Liver (tissue), 8 donors: ENCODE measurements at regions not wholly inside any gene's neighbourhood (a gene's known extent, or its start where the extent isn't known, plus 50 kb on each side); places are given as distances from the start of the nearest gene placed in this dataset.
A peak's percentile ranks its signal among the peaks of the same experiment; 100 is the strongest.

Source experiments
- DNase-seq: peaks from one replicate; pipeline ENCODE4 v3.0.0-alpha.2; 2017; ENCODE audit warnings: low spot score
- H3K27ac ChIP-seq, 2 donors: one replicate each; pipeline ENCODE4 v1.7.0; 2013; ENCODE audit warnings: inconsistent platforms in 2 of 2, low read length in 2 of 2, control low read depth in 1 of 2, low read depth in 1 of 2, mild to moderate bottlenecking in 1 of 2
- H3K27me3 ChIP-seq, 4 donors: one replicate each; pipeline versions ENCODE4 v1.6.1 to v1.7.0; 2013; ENCODE audit warnings: low read length in 3 of 4, inconsistent platforms in 1 of 4, mild to moderate bottlenecking in 1 of 4, moderate library complexity in 1 of 4; ENCODE audit not compliant: control insufficient read depth in 4 of 4, insufficient read depth in 4 of 4
- H3K36me3 ChIP-seq, 4 donors: one replicate each; pipeline versions ENCODE4 v1.6.1 to v1.7.0; 2013; ENCODE audit warnings: low read length in 3 of 4, mild to moderate bottlenecking in 3 of 4, low read depth in 1 of 4, moderate library complexity in 1 of 4; ENCODE audit not compliant: control insufficient read depth in 4 of 4, insufficient read depth in 3 of 4
- H3K4me1 ChIP-seq, 4 donors: one replicate each; pipeline versions ENCODE4 v1.6.1 to v1.7.0; 2013; ENCODE audit warnings: low read length in 3 of 4, mild to moderate bottlenecking in 3 of 4, moderate library complexity in 1 of 4; ENCODE audit not compliant: control insufficient read depth in 4 of 4, insufficient read depth in 4 of 4
- H3K4me3 ChIP-seq, 3 donors: one replicate each; pipeline versions ENCODE4 v1.6.1 to v1.7.0; 2013; ENCODE audit warnings: low read length in 3 of 3, control low read depth in 1 of 3, low read depth in 1 of 3, mild to moderate bottlenecking in 1 of 3
- H3K9ac ChIP-seq, 2 donors: one replicate each; pipeline ENCODE4 v1.7.0; 2013; ENCODE audit warnings: low read length in 2 of 2, mild to moderate bottlenecking in 2 of 2, moderate library complexity in 2 of 2, control low read depth in 1 of 2, low read depth in 1 of 2
- H3K9me3 ChIP-seq, 4 donors: one replicate each; pipeline versions ENCODE4 v1.6.1 to v1.7.0; 2013; ENCODE audit warnings: low read length in 3 of 4; ENCODE audit not compliant: control insufficient read depth in 4 of 4
- CTCF ChIP-seq: fragments of 150-350 bp; IDR thresholded peaks from 2 replicates; pipeline ENCODE4 v1.5.1; 2017; ENCODE audit warnings: improper control_type of control experiment, low read depth, low read length; ENCODE audit not compliant: missing input control
- EGR1 ChIP-seq, 2 donors: IDR thresholded peaks; 2 replicates each; pipeline ENCODE4 v1.6.1; 2016 to 2018; ENCODE audit warnings: antibody characterized with exemption in 2 of 2, low read depth in 2 of 2
- FOXA1 ChIP-seq: IDR thresholded peaks from 2 replicates; pipeline ENCODE4 v1.6.1; 2016; ENCODE audit warnings: antibody characterized with exemption
- FOXA2 ChIP-seq: IDR thresholded peaks from 2 replicates; pipeline ENCODE4 v1.6.1; 2016; ENCODE audit warnings: antibody characterized with exemption
- GABPA ChIP-seq, 2 donors: IDR thresholded peaks in 1 of 2; conservative IDR thresholded peaks in 1 of 2; 2 replicates each; pipeline ENCODE4 v1.6.1; 2016; ENCODE audit warnings: antibody characterized with exemption in 2 of 2, mild to moderate bottlenecking in 1 of 2, moderate library complexity in 1 of 2
- HNF4A ChIP-seq, 2 donors: conservative IDR thresholded peaks; 2 replicates each; pipeline ENCODE4 v1.6.1; 2016; ENCODE audit warnings: antibody characterized with exemption in 2 of 2, mild to moderate bottlenecking in 2 of 2
- HNF4G ChIP-seq: IDR thresholded peaks from 2 replicates; pipeline ENCODE4 v1.6.1; 2016; ENCODE audit warnings: antibody characterized with exemption
- JUND ChIP-seq, 2 donors: IDR thresholded peaks; 2 replicates each; pipeline ENCODE4 v1.6.1; 2016; ENCODE audit warnings: antibody characterized with exemption in 2 of 2
- NR2F2 ChIP-seq: IDR thresholded peaks from 2 replicates; pipeline ENCODE4 v1.6.1; 2016; ENCODE audit warnings: antibody characterized with exemption
- RAD21 ChIP-seq, 2 donors: IDR thresholded peaks; 2 replicates each; pipeline ENCODE4 v1.6.1; 2016; ENCODE audit warnings: antibody characterized with exemption in 2 of 2, mild to moderate bottlenecking in 2 of 2
- REST ChIP-seq: IDR thresholded peaks from 2 replicates; pipeline ENCODE4 v1.6.1; 2016; ENCODE audit warnings: antibody characterized with exemption, mild to moderate bottlenecking
- RXRA ChIP-seq, 2 donors: IDR thresholded peaks; 2 replicates each; pipeline ENCODE4 v1.6.1; 2017 to 2018; ENCODE audit warnings: antibody characterized with exemption in 2 of 2, mild to moderate bottlenecking in 1 of 2
- SP1 ChIP-seq: IDR thresholded peaks from 2 replicates; pipeline ENCODE4 v1.6.1; 2018; ENCODE audit warnings: antibody characterized with exemption, mild to moderate bottlenecking
- TAF1 ChIP-seq: conservative IDR thresholded peaks from 2 replicates; pipeline ENCODE4 v1.6.1; 2016; ENCODE audit warnings: antibody characterized with exemption, mild to moderate bottlenecking
- YY1 ChIP-seq: IDR thresholded peaks from 2 replicates; pipeline ENCODE4 v1.6.1; 2016; ENCODE audit warnings: antibody characterized with exemption, mild to moderate bottlenecking
- ZBTB33 ChIP-seq: IDR thresholded peaks from 2 replicates; pipeline ENCODE4 v1.6.1; 2016; ENCODE audit warnings: antibody characterized with exemption
- WGBS: extraction: QIAGEN DNeasy Blood & Tissue Kit; methylation state at CpG from one replicate; pipeline ENCODE4 v1.1.7; 2013; 5-methylcytosine and 5-hydroxymethylcytosine counted together
- TF ChIP-seq, protein P1 (sequence below): IDR thresholded peaks from 2 replicates; pipeline ENCODE4 v1.6.1; 2016; ENCODE audit warnings: antibody characterized with exemption
- TF ChIP-seq, protein P2 (sequence below): IDR thresholded peaks from 2 replicates; pipeline ENCODE4 v1.6.1; 2016; ENCODE audit warnings: antibody characterized with exemption
- donor health status: healthy.
- donor health status: healthy.
- donor health status: healthy.
- donor health status: healthy.
- donor health status: healthy.

- Histone ChIP-seq H3K9me3 (no peaks in the 10 kb centered on the region), H3K27ac (no peak overlapping the region), H3K4me3 (no peak overlapping the region), H3K27me3 (no peaks in the 10 kb centered on the region), H3K4me1 (peaks cover 0 to 3% (median under 1%) of the 10 kb centered on the region in 4 donors), H3K9ac (no peak overlapping the region), H3K36me3 (no peaks in the 10 kb centered on the region)
- DNase-seq: no peak
- 79% methylated on average over 5 of the region's 5 CpGs for WGBS
- TF ChIP-seq RXRA (IDR thresholded peaks at IDR 0.05): peak; percentile 33 to 51
- no peak for TF ChIP-seq JUND (IDR thresholded peaks at IDR 0.05)
- TF ChIP-seq TAF1: no peak
- TF ChIP-seq SP1: peak; percentile 12
- no peak for TF ChIP-seq RAD21 (IDR thresholded peaks at IDR 0.05)
- TF ChIP-seq GABPA (IDR thresholded peaks at IDR 0.05 in 1 of 2, conservative IDR thresholded peaks at IDR 0.05 in 1 of 2): no peak
- peak; percentile 15 for TF ChIP-seq YY1
- TF ChIP-seq, protein P1, sequence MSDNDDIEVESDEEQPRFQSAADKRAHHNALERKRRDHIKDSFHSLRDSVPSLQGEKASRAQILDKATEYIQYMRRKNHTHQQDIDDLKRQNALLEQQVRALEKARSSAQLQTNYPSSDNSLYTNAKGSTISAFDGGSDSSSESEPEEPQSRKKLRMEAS: no peak
- TF ChIP-seq REST: no peak
- no peak for TF ChIP-seq ZBTB33
- no peak for TF ChIP-seq CTCF
- TF ChIP-seq NR2F2: no peak
- no peak for TF ChIP-seq EGR1 (IDR thresholded peaks at IDR 0.05; ENCODE audit: low read depth in 2 of 2)
- TF ChIP-seq, protein P2, sequence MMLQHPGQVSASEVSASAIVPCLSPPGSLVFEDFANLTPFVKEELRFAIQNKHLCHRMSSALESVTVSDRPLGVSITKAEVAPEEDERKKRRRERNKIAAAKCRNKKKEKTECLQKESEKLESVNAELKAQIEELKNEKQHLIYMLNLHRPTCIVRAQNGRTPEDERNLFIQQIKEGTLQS: no peak
- no peak for TF ChIP-seq HNF4G
- no peak for TF ChIP-seq FOXA2
- no peak for TF ChIP-seq FOXA1
- peak; percentile 17 to 28 for TF ChIP-seq HNF4A (conservative IDR thresholded peaks at IDR 0.05)
These were observed 242.1 kb downstream of the LTN1 start for GRCh38 chr21:28750565-28750964.
